ENCODE measurements at regions not wholly inside any gene's neighbourhood (a gene's known extent, or its start where the extent isn't known, plus 50 kb on each side); places are given as distances from the start of the nearest gene placed in this dataset.

DNA sequence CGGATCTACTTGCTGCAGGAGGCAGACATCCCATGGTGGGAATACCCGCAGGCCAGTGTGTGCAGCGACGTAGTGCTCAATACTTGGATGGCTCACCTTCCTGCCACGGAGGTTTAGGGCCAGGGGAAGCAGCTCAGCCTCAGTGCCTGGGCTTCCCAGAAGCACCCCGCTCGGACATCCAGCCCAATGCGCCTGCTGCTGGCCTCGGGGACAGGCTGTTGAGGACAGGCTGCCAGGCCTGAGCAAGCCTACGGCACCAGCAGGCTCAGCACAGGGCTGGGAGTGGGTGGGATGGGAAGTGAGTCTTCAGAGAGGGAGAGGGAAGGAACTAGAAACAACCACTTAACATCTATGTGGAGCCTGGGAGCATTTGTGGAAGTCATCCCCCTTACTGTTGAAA is 441.3 kb upstream of the MGMT start:
- no peak for DNase-seq (ENCODE audit: low read depth)

- no peak for DNase-seq (ENCODE audit: low read depth)
Observed at GRCh38 chr10:129027906-129028305, 439.1 kb upstream of the MGMT start.

- DNase-seq (ENCODE audit: low read depth), result no peak
Observed at GRCh38 chr10:129028451-129028850, 438.6 kb upstream of the MGMT start.

GRCh38 chr10:129029051-129029450 is 438.0 kb upstream of the MGMT start:
- no peak for DNase-seq (ENCODE audit: low read depth)

DNA sequence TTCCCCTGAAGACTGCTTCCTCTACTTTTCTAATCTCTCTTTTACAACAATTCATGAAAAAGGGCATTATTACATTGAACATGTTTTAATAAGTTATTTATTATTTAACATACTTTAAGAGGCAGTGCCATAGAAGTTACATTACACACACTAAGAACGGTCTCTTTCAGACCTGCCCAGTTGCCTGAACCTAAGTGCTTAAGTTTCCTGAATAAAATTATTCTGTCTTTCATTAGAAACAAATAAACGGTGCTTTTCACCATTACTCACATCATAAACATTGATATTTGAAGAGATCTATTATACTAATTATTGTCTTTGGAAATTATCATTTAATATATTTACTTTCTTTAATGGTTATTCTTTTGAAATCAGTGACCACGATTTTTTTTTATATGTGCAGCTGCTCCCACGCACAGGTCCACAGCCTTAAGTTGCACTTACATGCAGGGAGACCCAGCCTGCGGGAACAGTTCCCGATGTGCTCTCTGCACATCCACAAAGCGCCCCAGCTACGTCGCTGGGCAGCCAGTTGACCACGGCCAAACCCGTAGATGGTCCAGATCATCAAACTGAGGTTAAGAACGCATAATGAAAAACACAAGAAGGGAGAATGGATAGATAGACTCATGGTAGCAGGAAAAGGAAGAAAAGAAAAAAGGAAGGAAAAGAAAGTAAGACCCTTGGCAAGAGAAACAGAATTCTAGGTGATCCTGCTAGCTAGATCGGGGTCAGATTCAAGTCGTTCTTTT is 437.0 kb upstream of the MGMT start:
- no peak for DNase-seq (ENCODE audit: low read depth)

DNA sequence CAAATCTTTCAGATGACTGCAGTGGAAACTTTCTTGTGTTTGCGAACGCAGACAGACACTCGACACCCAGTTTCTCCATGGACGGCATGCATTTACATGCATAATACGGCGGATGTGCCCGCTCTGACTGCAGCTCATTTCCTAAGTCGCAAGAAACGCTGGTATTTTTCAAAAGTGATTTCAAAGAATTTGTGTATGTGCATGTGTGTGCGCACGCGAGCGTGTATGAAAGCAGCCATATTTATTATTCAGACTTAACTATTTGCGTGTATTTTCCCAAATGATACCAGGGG is 436.5 kb upstream of the MGMT start:
- no peak for DNase-seq (ENCODE audit: low read depth)

DNA sequence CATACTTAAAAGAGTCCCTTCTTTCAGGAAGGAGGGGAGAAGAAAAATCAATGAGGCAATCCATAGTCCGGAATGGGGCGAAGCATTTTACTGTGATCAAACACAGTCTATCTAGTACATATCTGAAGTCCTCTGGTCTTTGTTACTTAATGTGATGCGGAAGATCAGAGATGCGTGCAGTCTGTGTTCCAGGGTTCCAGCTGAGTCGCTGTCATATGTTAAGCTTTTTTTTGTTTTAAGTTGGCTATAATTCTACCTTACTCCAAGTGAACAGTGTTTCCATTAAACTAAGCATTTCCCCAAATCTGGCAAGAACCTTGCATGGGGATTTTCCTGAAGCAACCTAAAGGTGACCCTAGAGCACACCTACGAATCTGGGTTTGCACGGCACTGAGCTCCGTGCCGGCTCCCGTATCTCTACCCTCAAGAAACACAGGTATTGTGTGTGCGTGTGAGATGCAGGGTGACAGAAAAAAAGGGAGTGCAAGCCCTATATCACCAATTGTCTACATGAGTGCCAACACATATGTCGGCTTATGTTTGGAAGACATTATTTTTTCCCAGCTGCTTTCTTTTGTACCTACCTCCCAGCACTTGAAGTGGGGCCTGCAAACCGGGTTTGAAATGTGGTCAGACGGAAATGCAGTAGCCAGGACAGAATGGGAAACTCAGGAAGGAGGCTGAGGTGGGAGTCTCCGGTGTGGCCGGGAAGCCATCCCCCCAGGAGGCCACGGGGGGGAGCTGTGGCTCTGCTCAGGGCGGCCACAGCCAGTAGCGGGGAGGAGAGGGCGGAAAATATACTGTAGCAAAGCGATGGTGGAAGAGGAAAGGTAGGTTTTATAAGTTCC is 435.8 kb upstream of the MGMT start:
- peak; percentile 23 for DNase-seq (ENCODE audit: low read depth)

DNA sequence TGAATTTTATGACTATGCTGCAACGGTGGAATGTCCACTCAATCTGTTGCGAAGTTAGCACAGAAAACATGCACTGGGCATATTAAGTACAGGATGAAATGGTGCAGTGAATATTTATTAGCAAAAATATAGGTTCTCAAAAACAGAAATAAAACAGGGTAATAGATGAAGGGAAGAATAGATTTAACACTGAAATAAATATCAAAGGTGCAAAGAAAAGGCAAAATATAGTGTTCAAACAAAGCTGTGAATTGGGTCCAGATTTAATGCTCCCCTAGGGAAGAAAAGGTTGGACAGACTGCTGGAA is 435.2 kb upstream of the MGMT start:
- DNase-seq (ENCODE audit: low read depth), result no peak

DNA sequence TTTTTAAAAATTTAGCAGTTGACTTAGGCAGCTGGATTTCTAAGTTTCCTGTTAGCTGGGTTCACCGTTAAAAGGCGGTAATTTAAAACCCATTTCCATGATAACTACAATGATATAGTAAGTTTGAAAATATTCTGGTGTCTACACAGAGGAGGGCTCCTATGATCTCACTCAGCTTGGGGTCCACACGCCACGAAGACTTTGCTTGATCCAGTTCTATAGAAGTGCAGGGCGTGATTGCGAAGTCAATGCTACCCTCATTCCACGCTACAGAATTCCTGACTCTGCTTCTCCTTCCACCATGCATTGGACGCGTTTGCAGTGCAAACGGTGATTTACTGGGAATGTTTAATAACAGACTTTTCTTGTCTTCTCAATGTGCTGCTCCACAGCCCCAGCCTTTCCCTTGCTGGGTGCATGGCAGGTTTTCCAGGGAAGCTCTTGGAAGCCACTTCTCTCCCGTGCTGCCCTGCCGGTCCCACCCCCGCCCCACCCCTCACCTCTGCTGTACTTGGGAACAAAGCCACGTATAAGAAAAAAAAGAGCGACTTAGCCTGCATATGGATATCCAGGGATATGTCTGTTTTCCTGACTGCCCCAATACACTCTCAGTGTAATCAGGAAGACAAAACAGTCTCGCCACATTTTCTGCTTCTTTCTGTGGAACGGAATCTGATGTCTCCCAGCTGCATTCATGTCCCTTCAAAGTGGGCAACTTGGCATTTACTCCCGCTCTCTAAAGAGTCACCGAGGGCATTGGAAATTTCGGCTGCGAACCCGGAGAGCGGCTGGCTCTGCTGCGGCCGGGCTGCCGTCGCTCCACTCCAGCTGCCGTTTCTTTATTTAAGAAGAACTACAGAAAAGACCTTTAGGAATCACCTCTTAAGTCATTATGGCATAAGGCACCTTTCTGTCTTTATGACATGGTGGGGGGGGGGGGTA is 434.4 kb upstream of the MGMT start:
- no peak for DNase-seq (ENCODE audit: low read depth)

DNA sequence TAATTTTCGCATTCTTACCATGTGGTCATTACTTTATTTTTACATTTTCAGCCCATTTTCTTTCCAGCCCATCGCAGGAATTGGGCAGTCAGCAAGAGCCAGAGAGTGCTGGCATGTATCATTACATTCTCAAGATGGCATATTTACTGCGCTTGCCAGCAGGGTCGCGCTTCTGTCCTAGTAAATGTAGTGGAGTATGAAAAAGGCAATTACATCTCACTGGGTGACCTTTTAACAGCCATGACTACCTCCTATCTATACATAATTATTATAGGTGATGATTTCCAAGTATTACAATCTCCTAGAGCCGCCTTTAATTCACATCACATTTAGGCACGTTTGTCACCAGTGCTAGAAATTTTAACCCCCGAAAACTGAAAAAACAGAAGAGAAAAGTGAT is 433.7 kb upstream of the MGMT start:
- DNase-seq (ENCODE audit: low read depth), result no peak

DNA sequence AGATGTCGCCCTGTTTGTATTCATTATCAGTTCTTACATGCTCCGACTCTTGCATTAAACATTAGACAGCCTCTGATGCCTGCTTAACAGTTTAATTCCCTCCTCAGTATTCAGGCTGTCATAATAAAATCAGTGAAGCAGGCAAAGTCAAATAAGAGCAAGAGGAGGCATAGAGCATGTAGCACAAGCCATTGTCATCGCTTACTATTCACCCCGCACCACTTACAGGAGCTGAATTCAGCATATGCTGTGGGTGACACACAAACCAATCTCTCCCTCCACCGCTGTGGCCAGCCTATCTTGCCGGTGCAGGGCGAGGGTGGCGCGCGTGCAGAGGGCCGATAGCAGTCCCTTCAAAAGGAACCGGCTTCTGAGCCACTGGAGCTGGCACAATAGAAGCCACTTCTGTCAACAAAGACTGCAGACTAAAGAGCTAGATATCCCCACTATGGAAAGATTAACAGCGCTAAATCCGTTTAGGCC is 433.2 kb upstream of the MGMT start:
- no peak for DNase-seq (ENCODE audit: low read depth)

DNA sequence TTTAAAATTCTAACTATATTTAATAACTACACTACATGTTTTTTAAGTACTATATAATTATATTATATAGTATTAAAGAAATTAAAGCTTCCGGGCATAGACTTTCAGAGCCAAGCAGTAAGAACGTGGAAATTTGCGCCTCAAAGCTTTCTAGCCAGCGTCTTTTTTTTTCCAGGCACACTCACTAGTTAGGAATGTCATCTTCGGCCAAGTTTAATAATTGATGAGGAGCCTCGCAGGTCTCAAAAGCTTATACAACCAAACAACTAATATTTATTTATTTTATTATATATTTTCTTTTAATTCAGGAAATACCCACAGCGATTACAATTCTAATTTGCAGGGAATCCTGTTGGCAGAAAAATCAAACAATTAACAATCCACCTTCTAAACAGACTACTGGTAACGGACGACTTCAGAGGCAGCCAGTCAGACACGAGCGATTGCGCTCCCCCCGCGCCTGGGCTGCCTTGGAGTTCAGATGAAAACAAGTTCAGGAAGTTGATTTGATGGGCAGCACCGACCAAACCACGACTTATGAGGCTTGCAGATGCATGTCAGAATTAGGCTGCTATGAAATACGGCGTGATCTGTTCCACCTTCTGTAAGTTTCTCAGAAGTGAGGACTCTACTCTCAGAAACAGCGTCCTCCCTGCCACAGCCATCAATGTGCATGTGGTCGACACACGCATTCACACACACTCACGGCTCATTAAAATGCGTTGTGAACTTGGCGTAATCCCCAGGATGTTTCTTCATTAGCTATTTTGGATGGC is 431.8 kb upstream of the MGMT start:
- DNase-seq (ENCODE audit: low read depth), result peak; percentile 19

- DNase-seq (ENCODE audit: low read depth), result no peak
Observed at GRCh38 chr10:129038522-129038921, 428.5 kb upstream of the MGMT start.

DNA sequence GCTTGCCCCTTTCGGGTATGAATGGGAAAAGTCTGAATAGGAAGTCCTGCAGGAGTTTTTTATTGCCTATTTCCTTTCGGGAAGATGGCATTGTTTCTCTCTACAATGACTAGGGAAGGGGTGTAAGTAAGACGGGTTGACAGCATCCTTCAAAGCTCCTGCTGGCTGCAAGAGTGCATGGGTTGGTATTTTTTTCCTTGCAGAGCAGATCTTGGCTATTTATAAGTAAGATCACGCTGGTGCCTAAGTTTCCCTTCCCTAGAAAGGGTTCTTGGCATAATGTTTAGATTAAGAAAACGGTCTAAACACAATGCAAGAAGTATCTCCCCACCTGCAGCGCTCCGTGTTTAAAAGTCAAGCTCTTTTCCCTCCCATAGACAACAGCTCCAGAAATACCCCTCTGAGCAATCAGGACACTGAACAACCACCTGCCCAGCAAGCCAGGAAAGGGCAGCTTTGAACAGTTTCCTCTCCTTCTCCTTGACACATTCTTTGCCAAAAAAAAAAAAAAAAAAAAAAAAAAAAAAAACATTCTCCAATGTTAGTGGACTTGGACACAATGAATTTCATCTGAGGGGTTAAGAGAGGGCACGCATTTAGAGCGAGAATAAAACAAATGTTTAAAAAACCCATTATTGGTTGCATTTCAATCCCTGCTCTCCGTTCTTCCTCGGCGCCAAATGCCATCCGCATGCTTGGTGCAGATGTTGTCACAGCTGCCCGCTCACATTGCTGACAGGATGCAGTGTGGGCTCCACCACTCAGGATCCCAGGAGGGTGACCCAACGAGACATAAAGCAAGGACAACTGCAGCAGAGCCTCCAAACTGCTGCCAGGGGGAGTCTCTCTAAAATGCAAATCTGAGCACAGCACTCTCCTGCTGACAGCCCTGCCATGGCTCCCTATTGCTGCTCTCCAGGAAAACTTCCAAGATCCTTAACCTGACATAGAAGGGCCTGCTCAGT is 427.4 kb upstream of the MGMT start:
- DNase-seq (ENCODE audit: low read depth), result no peak

DNA sequence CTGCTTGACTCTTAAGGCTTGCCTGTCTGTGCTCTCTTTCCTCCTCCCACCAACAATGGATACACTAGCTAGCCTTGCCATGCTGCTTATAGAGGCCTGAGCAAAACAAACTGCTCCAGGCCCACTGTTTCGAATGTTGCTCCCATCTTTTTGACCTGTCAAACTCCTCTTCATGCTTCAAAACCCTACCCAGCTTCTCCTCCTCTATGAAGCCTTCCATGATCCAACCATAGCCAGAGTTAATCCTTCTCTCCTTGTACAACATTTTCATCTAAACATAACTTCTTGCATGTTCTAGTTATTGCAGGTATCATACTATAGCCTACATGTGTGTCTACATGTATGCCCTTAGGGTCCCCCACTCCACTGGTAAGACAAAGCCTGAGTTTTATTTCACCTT is 426.7 kb upstream of the MGMT start:
- no peak for DNase-seq (ENCODE audit: low read depth)

DNA sequence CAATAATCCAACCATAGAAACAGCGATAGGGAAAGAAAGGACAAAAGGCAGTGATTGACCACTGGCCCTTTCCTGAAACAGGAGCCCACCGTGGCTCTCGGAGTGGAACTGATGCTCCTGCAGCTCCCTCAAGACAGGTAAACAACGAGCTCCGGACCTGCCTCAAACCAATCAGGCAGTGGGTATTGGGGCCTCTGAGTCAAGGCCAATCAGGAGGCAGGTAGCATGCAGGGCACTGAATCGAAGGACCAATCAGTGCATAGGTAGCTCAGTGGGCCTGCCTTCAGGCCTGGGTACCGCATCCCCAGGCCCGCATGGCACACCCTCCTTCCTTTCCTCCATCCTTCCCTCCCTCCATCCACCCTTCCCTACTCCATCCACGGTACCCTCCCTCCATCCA is 425.1 kb upstream of the MGMT start:
- DNase-seq (ENCODE audit: low read depth), result no peak

GRCh38 chr10:129042776-129043595 is 424.1 kb upstream of the MGMT start:
- no peak for DNase-seq (ENCODE audit: low read depth)

GRCh38 chr10:129043691-129044090 is 423.4 kb upstream of the MGMT start:
- no peak for DNase-seq (ENCODE audit: low read depth)

DNA sequence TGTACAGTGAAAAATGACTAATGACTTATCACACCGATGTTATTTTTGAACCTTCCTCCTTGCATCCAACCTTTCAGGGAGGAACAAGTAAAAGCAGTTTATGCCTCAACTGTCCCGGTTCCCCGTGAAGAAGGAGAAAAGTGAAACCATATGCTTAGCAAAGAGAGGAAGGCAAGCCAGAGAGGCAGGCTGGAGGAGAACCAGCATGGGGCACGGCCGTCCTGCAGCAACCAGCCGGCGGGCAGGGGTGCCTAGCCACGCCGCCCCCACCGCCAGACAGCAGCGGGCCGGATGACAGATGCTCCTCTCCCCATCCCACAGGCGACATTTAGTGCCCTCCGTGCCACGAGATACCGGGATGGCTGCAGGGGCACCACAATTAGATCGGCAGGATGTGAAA is 421.4 kb upstream of the MGMT start:
- DNase-seq (ENCODE audit: low read depth), result no peak

All from stimulated activated CD8-positive, alpha-beta memory T cell treated with anti-CD3 and anti-CD28 coated beads, Interleukin-7, amount 100 ng/mL, for 24 hours (primary cell).